Upper lobe of left lung (tissue), 6 donors: ENCODE measurements at regions not wholly inside any gene's neighbourhood (a gene's known extent, or its start where the extent isn't known, plus 50 kb on each side); places are given as distances from the start of the nearest gene placed in this dataset.

Source experiments
- ATAC-seq, 2 donors: fragments of 200-7000 bp; cut with Tn5 transposase; one replicate each; pipeline ENCODE4 v1.9.1; 2022; ENCODE audit warnings: mild to moderate bottlenecking in 2 of 2, moderate library complexity in 2 of 2; ENCODE audit not compliant: low FRiP score in 2 of 2
- DNase-seq, 2 donors: peaks; one replicate each; pipeline ENCODE4 v3.0.0-alpha.2; 2019 to 2020
- H3K27ac ChIP-seq, 4 donors: fragments of 200-600 bp; sonication (generic); one replicate each; pipeline ENCODE4 v1.5.1; 2016 to 2019
- H3K27me3 ChIP-seq, 4 donors: fragments of 200-600 bp; sonication (generic); one replicate each; pipeline ENCODE4 v1.5.1; 2017 to 2019
- H3K36me3 ChIP-seq, 4 donors: fragments of 200-600 bp; sonication (generic); one replicate each; pipeline ENCODE4 v1.5.1; 2016 to 2019
- H3K4me1 ChIP-seq, 4 donors: fragments of 200-600 bp; sonication (generic); one replicate each; pipeline ENCODE4 v1.5.1; 2018 to 2019
- H3K4me3 ChIP-seq, 4 donors: fragments of 200-600 bp; sonication (generic); one replicate each; pipeline ENCODE4 v1.5.1; 2017 to 2019; ENCODE audit warnings: mild to moderate bottlenecking in 2 of 4, moderate library complexity in 1 of 4
- H3K9me3 ChIP-seq, 4 donors: fragments of 200-600 bp; sonication (generic); one replicate each; pipeline ENCODE4 v1.5.1; 2018 to 2019
- CTCF ChIP-seq, 6 experiments: fragments of 450-650 bp in 4 of 6; fragments of 200-600 bp in 2 of 6; sonication (generic) in 2 of 6; IDR thresholded peaks; one replicate each; pipeline ENCODE4 v1.5.1; 2016 to 2019; ENCODE audit warnings: antibody characterized with exemption in 6 of 6
- EP300 ChIP-seq, 4 donors: sonication (generic); formaldehyde crosslinking; IDR thresholded peaks; one replicate each; pipeline ENCODE4 v1.5.1; 2017; ENCODE audit warnings: antibody characterized with exemption in 4 of 4, control low read depth in 2 of 4
- POLR2A ChIP-seq, 4 donors: fragments of 450-650 bp; IDR thresholded peaks; one replicate each; pipeline ENCODE4 v1.5.1; 2016 to 2017; ENCODE audit warnings: antibody characterized with exemption in 4 of 4, mild to moderate bottlenecking in 2 of 4
- POLR2AphosphoS5 ChIP-seq, 2 donors: sonication (generic); formaldehyde crosslinking; IDR thresholded peaks; one replicate each; pipeline ENCODE4 v1.5.1; 2017; ENCODE audit warnings: antibody characterized with exemption in 2 of 2
- WGBS, 2 donors: methylation state at CpG; one replicate each; pipeline ENCODE4 v1.1.5; 2017 to 2018; 5-methylcytosine and 5-hydroxymethylcytosine counted together
- donor health status: DM: no; HTN: no; CAD: no; lungs with moderate emphysema.
- donor health status: DM: no; HTN: yes; CAD: no; lungs with severe emphysema.

GRCh38 chr2:42847596-42848151, 55.3 kb upstream of the HAAO start:
- TF ChIP-seq CTCF (IDR thresholded peaks at IDR 0.05) (no peak), POLR2A (IDR thresholded peaks at IDR 0.05) (no peak), POLR2AphosphoS5 (IDR thresholded peaks at IDR 0.05) (no peak), EP300 (IDR thresholded peaks at IDR 0.05) (no peak)
- Histone ChIP-seq H3K9me3 (no peaks in the 10 kb centered on the region), H3K4me3 (no peak overlapping the region), H3K4me1 (peaks cover 16 to 18% (median 17%) of the 10 kb centered on the region in 4 donors), H3K27ac (no peak overlapping the region), H3K36me3 (no peaks in the 10 kb centered on the region), H3K27me3 (no peaks in the 10 kb centered on the region)
- no peak for DNase-seq
- no peak for ATAC-seq
- 87 to 92% methylated on average over 9 of the region's 9 CpGs for WGBS, 2 donors

GRCh38 chr2:42846932-42847595, 54.7 kb upstream of the HAAO start:
- no peak for DNase-seq
- H3K4me1 ChIP-seq, result peaks cover 16 to 18% (median 17%) of the 10 kb centered on the region in 4 donors
- no peak overlapping the region for H3K4me3 ChIP-seq
- ATAC-seq, result no peak
- TF ChIP-seq POLR2A (IDR thresholded peaks at IDR 0.05), result no peak
- 85 to 91% methylated on average over 8 to 9 of the region's 9 CpGs for WGBS, 2 donors
- no peaks in the 10 kb centered on the region for H3K36me3 ChIP-seq
- H3K9me3 ChIP-seq, result no peaks in the 10 kb centered on the region
- no peaks in the 10 kb centered on the region for H3K27me3 ChIP-seq
- no peak overlapping the region for H3K27ac ChIP-seq

- Histone ChIP-seq H3K27me3 (no peaks in the 10 kb centered on the region), H3K27ac (peak overlapping the region; percentile 26 to 71 (median 64)), H3K4me3 (no peak overlapping the region), H3K36me3 (no peaks in the 10 kb centered on the region), H3K4me1 (peaks cover 16 to 18% (median 17%) of the 10 kb centered on the region in 4 donors), H3K9me3 (no peaks in the 10 kb centered on the region)
- peak in 1 of 2 donors; percentile 41 for DNase-seq
- ATAC-seq, result no peak
- 78 to 83% methylated on average over 8 of the region's 8 CpGs for WGBS, 2 donors
- TF ChIP-seq EP300 (IDR thresholded peaks at IDR 0.05), result no peak
- no peak for TF ChIP-seq CTCF (IDR thresholded peaks at IDR 0.05)
- no peak for TF ChIP-seq POLR2A (IDR thresholded peaks at IDR 0.05)
- TF ChIP-seq POLR2AphosphoS5 (IDR thresholded peaks at IDR 0.05), result no peak
These were observed 53.6 kb upstream of the HAAO start for GRCh38 chr2:42846026-42846425.

- Histone ChIP-seq H3K4me3 (no peak overlapping the region), H3K36me3 (no peaks in the 10 kb centered on the region), H3K27me3 (no peaks in the 10 kb centered on the region), H3K4me1 (peaks cover 16 to 18% (median 17%) of the 10 kb centered on the region in 4 donors), H3K9me3 (no peaks in the 10 kb centered on the region), H3K27ac (peak overlapping the region; percentile 35 to 71 (median 64))
- peak; percentile 38 to 39 for ATAC-seq
- DNase-seq, result no peak
- no peak for TF ChIP-seq POLR2A (IDR thresholded peaks at IDR 0.05)
- TF ChIP-seq POLR2AphosphoS5 (IDR thresholded peaks at IDR 0.05), result peak in 1 of 2 donors; percentile 59
- no peak for TF ChIP-seq CTCF (IDR thresholded peaks at IDR 0.05)
- 40 to 45% methylated on average over 20 of the region's 20 CpGs for WGBS, 2 donors
These were observed 52.8 kb upstream of the HAAO start for GRCh38 chr2:42844901-42845821.

- ATAC-seq (no peak), DNase-seq (no peak)
These were observed 52.0 kb upstream of the HAAO start for GRCh38 chr2:42844366-42844765.

More at GRCh38 chr2:42844366-42844765, 52.0 kb upstream of the HAAO start:
- H3K4me1 ChIP-seq, result peaks cover 16 to 18% (median 17%) of the 10 kb centered on the region in 4 donors
- TF ChIP-seq POLR2AphosphoS5 (IDR thresholded peaks at IDR 0.05), result no peak
- TF ChIP-seq POLR2A (IDR thresholded peaks at IDR 0.05), result no peak
- TF ChIP-seq CTCF (IDR thresholded peaks at IDR 0.05), result no peak
- TF ChIP-seq EP300 (IDR thresholded peaks at IDR 0.05), result no peak
- WGBS, 2 donors, result 86% methylated on average over 5 of the region's 5 CpGs; no CpG with 5 or more reads in 1 of the 2 donors
- no peaks in the 10 kb centered on the region for H3K9me3 ChIP-seq
- no peaks in the 10 kb centered on the region for H3K27me3 ChIP-seq
- H3K4me3 ChIP-seq, result no peak overlapping the region
- no peaks in the 10 kb centered on the region for H3K36me3 ChIP-seq
- H3K27ac ChIP-seq, result peak overlapping the region in 3 of 4 donors; percentile 30 to 71 (median 35)
